SK-N-MC (cell line): ENCODE measurements at regions not wholly inside any gene's neighbourhood (a gene's known extent, or its start where the extent isn't known, plus 50 kb on each side); places are given as distances from the start of the nearest gene placed in this dataset.

Experiments
- DNase-seq: peaks from one replicate; pipeline ENCODE4 v3.0.0-alpha.2; 2011; ENCODE audit warnings: low read depth, low spot score
- H3K27ac ChIP-seq: fragments of 200-600 bp; sonication (generic); 2 replicates; pipeline ENCODE4 v1.5.1; 2016; ENCODE audit warnings: mixed run types
- H3K36me3 ChIP-seq: fragments of 200-600 bp; sonication (generic); 2 replicates; pipeline ENCODE4 v1.6.1; 2017; ENCODE audit warnings: antibody characterized with exemption, low read length, mixed read lengths; ENCODE audit not compliant: insufficient read depth
- H3K4me3 ChIP-seq: fragments of 200-600 bp; sonication (generic); 2 replicates; pipeline ENCODE4 v1.5.1; 2016
- H3K9ac ChIP-seq: fragments of 200-600 bp; sonication (generic); 2 replicates; pipeline ENCODE4 v1.8.0; 2017; ENCODE audit warnings: mixed run types, mixed read lengths; ENCODE audit not compliant: insufficient read length
- H3K9me3 ChIP-seq: fragments of 200-600 bp; sonication (generic); 2 replicates; pipeline ENCODE4 v1.6.1; 2017; ENCODE audit warnings: low read depth, mild to moderate bottlenecking, antibody characterized with exemption, low read length, moderate library complexity, mixed read lengths
- EZH2 ChIP-seq: fragments of 200-600 bp; sonication (generic); IDR thresholded peaks from one replicate; pipeline ENCODE4 v1.6.1; 2017; ENCODE audit warnings: antibody characterized with exemption
- FOXP2 ChIP-seq: optimal IDR thresholded peaks from 2 replicates; pipeline ENCODE3; 2011; ENCODE audit warnings: mild to moderate bottlenecking, moderate library complexity; ENCODE audit not compliant: insufficient read depth; ENCODE audit errors: extremely low read length, control extremely low read depth
- POLR2AphosphoS5 ChIP-seq: IDR thresholded peaks from 2 replicates; pipeline ENCODE4 v1.6.1; 2012; ENCODE audit warnings: mild to moderate bottlenecking, low read depth, low read length, borderline replicate concordance

- no peak overlapping the region for H3K27ac ChIP-seq
- no peak overlapping the region for H3K9ac ChIP-seq
Observed at GRCh38 chr4:58807843-58808615, 1697.8 kb upstream of the IGFBP7 start.

GRCh38 chr4:58776627-58777026 lies 1666.4 kb upstream of the IGFBP7 start:
- H3K9ac ChIP-seq: no peak overlapping the region
- H3K27ac ChIP-seq: no peak overlapping the region
- no peak for DNase-seq
- no peaks in the 10 kb centered on the region for H3K9me3 ChIP-seq
- no peaks in the 10 kb centered on the region for H3K36me3 ChIP-seq
- H3K4me3 ChIP-seq: no peak overlapping the region
- no peak for TF ChIP-seq FOXP2
- TF ChIP-seq EZH2: no peak

More at GRCh38 chr4:58807843-58808615, 1697.8 kb upstream of the IGFBP7 start:
- DNase-seq: no peak
- TF ChIP-seq FOXP2: no peak
- TF ChIP-seq POLR2AphosphoS5: no peak
- Histone ChIP-seq H3K36me3 (no peaks in the 10 kb centered on the region), H3K9me3 (no peaks in the 10 kb centered on the region), H3K4me3 (no peak overlapping the region)

GRCh38 chr4:58767598-58767997 lies 1657.4 kb upstream of the IGFBP7 start:
- Histone ChIP-seq H3K9me3 (no peaks in the 10 kb centered on the region), H3K36me3 (no peaks in the 10 kb centered on the region)

GRCh38 chr4:58766763-58767162 lies 1656.6 kb upstream of the IGFBP7 start:
- no peak overlapping the region for H3K27ac ChIP-seq
- TF ChIP-seq EZH2: no peak
- no peak for TF ChIP-seq POLR2AphosphoS5
- TF ChIP-seq FOXP2: no peak
- no peak overlapping the region for H3K4me3 ChIP-seq
- no peak for DNase-seq
- no peaks in the 10 kb centered on the region for H3K9me3 ChIP-seq
- no peak overlapping the region for H3K9ac ChIP-seq
- no peaks in the 10 kb centered on the region for H3K36me3 ChIP-seq

More at GRCh38 chr4:58767598-58767997, 1657.4 kb upstream of the IGFBP7 start:
- no peak overlapping the region for H3K9ac ChIP-seq
- TF ChIP-seq FOXP2: no peak
- TF ChIP-seq EZH2: no peak
- no peak for TF ChIP-seq POLR2AphosphoS5
- no peak overlapping the region for H3K4me3 ChIP-seq
- no peak for DNase-seq
- no peak overlapping the region for H3K27ac ChIP-seq

- Histone ChIP-seq H3K36me3 (no peaks in the 10 kb centered on the region), H3K4me3 (no peak overlapping the region), H3K27ac (no peak overlapping the region), H3K9ac (no peak overlapping the region), H3K9me3 (no peaks in the 10 kb centered on the region)
- DNase-seq: no peak
- TF ChIP-seq EZH2: no peak
- no peak for TF ChIP-seq FOXP2
Observed at GRCh38 chr4:58761563-58761962, 1651.4 kb upstream of the IGFBP7 start.

GRCh38 chr4:58760737-58761136 lies 1650.6 kb upstream of the IGFBP7 start:
- H3K9me3 ChIP-seq: no peaks in the 10 kb centered on the region
- no peak for DNase-seq
- H3K27ac ChIP-seq: no peak overlapping the region
- no peaks in the 10 kb centered on the region for H3K36me3 ChIP-seq
- TF ChIP-seq FOXP2 (no peak), EZH2 (no peak), POLR2AphosphoS5 (no peak)
- H3K9ac ChIP-seq: no peak overlapping the region
- H3K4me3 ChIP-seq: no peak overlapping the region

GRCh38 chr4:58760100-58760499 lies 1649.9 kb upstream of the IGFBP7 start:
- TF ChIP-seq EZH2 (no peak), POLR2AphosphoS5 (no peak)
- no peak overlapping the region for H3K9ac ChIP-seq
- H3K27ac ChIP-seq: no peak overlapping the region
- H3K36me3 ChIP-seq: no peaks in the 10 kb centered on the region
- DNase-seq: no peak
- no peak overlapping the region for H3K4me3 ChIP-seq
- H3K9me3 ChIP-seq: no peaks in the 10 kb centered on the region

GRCh38 chr4:58749206-58749605 lies 1639.0 kb upstream of the IGFBP7 start:
- TF ChIP-seq POLR2AphosphoS5 (no peak), FOXP2 (no peak), EZH2 (no peak)
- no peaks in the 10 kb centered on the region for H3K9me3 ChIP-seq
- no peak for DNase-seq
- H3K27ac ChIP-seq: no peak overlapping the region
- H3K9ac ChIP-seq: no peak overlapping the region
- H3K36me3 ChIP-seq: no peaks in the 10 kb centered on the region
- no peak overlapping the region for H3K4me3 ChIP-seq

GRCh38 chr4:58740897-58741296 lies 1630.7 kb upstream of the IGFBP7 start:
- Histone ChIP-seq H3K27ac (no peak overlapping the region), H3K9ac (no peak overlapping the region), H3K4me3 (no peak overlapping the region), H3K9me3 (no peaks in the 10 kb centered on the region), H3K36me3 (no peaks in the 10 kb centered on the region)
- TF ChIP-seq FOXP2 (no peak), EZH2 (no peak), POLR2AphosphoS5 (no peak)
- no peak for DNase-seq
